ENCODE measurements at regions not wholly inside any gene's neighbourhood (a gene's known extent, or its start where the extent isn't known, plus 50 kb on each side); places are given as distances from the start of the nearest gene placed in this dataset.
"Not testable (repeated sequence)": the region's sequence is repeated elsewhere in the genome, so short reads cannot be mapped to it uniquely, and the experiment has no call there.

DNA sequence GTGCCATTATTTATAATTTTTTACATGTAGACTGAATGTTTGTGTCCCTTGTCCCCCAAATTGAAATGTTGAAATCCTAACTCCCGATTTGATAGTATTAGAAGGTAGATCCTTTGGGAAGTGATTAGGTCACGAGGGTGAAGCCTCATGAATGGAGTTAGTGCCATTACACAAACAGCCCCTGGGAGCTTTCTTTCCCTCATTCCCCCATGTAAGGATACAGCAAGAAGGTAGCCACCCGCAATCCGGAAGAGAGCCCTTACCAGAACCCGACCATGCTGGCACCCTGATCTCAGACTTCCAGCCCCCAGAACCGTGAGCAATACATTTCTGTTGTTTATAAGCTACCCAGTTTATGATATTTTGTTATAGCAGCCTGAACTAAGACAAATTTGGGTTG is 143.2 kb downstream of the NPIPB5 start:
- DNase-seq (ENCODE audit: low read depth in 2 of 2) = no peak

DNA sequence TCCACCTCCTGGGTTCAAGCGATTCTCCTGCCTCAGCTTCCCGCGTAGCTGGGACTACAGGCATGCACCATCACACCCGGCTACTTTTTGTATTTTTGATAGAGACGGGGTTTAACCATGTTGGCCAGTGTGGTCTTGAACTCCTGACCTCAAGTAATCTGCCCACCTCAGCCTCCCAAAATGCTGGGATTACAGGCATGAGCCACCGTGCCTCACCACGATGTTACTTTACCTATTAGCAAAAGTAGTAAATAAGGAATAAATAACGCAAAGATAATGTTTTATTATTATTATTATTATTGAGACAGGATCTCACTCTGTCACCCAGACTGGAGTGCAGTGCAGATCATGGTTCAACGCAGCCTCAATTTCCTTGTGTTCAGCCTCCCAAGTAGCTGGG is 145.9 kb downstream of the NPIPB5 start:
- not testable (repeated sequence) for DNase-seq (ENCODE audit: low read depth in 2 of 2)

DNA sequence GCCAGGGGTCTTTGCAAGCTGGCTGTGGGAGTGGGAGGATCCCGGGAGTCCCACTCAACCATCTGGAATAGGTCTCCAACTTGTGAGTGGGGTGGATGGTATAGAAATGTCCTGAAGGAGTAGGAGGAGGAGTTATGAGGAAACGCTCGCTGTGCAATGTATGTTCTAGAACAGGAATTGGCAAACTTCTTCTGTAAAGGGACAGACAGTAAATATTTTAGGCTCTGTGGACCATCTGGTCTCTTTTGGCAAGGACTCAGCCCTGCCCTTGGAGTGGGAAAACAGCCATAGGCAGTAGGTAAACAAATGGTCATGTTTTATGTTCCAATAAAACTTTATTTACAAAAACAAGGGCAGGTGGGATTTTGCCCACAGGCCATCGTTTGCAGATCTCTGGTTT is 149.2 kb downstream of the NPIPB5 start:
- no peak for DNase-seq (ENCODE audit: low read depth in 2 of 2)

- DNase-seq (ENCODE audit: low read depth in 2 of 2) = no peak
These were observed 149.9 kb downstream of the NPIPB5 start for GRCh38 chr16:22660441-22661160.

DNA sequence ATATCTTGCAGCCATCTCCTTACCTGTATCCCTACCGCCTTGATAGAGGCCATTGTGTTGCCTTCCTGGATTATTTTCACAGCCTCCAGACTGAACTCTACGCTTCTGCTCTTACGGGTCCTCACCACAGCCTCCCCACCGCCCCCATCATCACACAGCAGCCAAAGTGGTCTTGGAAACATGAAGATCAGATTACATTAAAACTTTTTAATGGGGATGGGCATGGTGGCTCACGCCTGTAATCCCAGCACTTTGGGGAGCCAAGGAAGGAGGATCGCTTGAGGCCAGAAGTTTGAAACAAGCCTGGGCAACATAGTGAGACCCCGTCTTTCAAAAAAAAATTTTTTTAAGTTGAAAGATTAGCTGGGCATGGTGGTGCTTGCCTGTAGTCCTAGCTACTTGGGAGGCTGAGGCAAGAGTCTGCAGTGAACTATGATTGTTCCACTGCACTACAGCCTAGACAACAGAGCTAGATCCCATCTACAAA is 150.5 kb downstream of the NPIPB5 start:
- no peak for DNase-seq (ENCODE audit: low read depth in 2 of 2)

DNA sequence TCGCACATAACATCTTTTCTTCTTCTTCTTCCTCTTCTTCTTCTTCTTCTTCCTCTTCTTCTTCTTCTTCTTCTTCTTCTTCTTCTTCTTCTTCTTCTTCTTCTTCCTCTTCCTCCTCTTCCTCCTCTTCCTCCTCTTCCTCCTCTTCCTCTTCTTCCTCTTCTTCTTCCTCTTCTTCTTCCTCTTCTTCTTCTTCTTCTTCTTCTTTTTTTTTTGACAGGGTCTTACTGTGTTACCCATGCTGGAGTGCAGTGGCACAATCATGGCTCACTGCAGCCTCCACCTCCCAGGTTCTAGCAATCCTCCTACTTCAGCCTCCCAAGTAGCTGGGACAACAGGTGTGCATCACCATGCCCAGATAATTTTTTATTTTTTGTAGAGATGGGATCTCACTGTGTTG is 151.0 kb upstream of the HS3ST2 start:
- DNase-seq (ENCODE audit: low read depth in 2 of 2) = not testable (repeated sequence)

DNA sequence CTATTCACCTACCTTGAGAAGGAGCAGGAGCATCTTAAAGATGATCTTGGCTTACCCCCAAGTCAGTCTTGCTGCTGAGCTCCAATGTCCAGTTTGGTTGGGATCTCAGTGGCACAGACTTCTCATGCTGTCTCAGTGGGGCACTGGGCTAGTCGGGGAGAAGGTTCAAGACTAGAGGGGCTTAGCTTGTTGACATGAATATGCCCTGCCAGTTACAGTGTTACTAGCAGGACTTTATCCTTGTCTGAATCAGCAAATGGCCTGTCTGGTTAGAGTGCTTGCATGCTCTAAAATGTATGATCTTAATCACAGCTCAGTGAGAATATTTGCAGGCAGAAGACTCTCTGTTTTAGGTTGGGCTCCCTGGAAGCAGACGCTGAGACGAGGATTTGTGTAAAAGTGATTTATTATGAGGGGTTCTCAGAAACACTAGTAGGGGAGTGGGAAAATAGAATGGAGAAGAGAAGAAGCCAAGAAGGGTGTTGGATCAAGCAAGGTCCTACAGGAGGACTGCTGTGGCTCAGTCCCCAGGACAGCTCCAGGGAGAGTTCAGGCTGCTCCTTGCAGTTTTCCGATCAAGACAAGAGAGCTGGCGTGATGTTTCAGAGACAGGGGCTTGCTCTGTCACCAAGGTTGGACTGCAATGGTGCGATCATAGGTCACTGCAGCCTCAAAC is 150.4 kb upstream of the HS3ST2 start:
- no peak for DNase-seq (ENCODE audit: low read depth in 2 of 2)

DNA sequence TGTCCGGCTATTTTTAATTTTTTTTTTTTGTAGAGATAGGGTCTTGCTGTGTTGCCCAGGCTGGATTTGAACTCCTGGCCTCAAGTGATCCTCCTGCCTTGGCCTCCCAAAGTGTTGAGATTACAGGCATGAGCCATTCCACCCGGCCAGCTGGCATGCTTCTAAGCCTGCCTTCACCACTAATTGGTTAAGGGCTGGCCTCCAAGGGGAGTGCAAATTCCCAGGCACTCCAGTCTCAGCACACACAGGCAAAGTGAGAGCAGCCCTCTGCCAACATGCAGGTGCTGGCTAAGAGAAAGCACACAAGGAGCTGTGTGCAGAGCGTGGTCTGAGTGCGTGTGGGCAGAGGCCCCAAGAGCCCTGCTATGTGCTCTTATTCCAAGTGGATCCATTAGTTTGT is 149.8 kb upstream of the HS3ST2 start:
- DNase-seq (ENCODE audit: low read depth in 2 of 2) = no peak

GRCh38 chr16:22664561-22664997 is 149.4 kb upstream of the HS3ST2 start:
- no peak for DNase-seq (ENCODE audit: low read depth in 2 of 2)

- no peak for DNase-seq (ENCODE audit: low read depth in 2 of 2)
These were observed 148.7 kb upstream of the HS3ST2 start for GRCh38 chr16:22665048-22665797.

DNA sequence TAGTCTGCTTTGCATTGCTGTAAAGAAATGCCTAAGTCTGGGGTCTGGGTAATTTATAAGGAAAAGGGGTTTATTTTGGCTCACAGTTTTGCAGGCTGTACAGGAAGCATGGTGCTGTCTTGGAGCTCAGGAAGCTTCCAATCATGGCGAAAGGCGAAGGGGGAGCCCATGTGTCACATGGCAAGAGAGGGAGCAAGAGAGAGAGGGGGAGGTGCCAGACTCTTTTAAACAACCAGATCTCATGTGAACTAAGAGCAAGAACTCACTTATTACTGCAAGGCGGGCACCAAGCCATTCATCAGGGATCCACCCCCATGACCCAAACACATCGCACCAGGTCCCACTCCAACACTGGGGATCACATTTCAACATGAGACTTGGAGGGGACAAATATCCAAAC is 148.2 kb upstream of the HS3ST2 start:
- no peak for DNase-seq (ENCODE audit: low read depth in 2 of 2)

DNA sequence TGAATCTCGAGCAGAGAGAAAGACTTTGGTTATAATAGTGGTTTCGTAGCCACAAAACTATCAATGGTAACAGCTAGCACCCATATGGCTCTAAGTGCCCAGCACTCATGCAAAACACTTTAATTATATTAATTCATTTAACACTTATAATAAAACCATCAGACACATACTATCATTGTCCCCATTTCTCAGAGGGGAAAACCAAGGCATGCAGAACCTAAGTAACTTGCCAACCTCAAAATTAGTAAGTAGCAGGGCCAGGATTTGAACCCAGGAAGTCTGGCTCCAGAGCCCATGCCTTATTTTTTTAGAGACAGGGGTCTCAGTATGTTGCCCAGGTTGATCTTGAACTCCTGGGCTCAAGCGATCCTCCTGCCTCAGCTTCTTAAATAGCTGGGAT is 145.6 kb upstream of the HS3ST2 start:
- DNase-seq (ENCODE audit: low read depth in 2 of 2) = no peak

- no peak for DNase-seq (ENCODE audit: low read depth in 2 of 2)
These were observed 143.9 kb upstream of the HS3ST2 start for GRCh38 chr16:22670044-22670536.

DNA sequence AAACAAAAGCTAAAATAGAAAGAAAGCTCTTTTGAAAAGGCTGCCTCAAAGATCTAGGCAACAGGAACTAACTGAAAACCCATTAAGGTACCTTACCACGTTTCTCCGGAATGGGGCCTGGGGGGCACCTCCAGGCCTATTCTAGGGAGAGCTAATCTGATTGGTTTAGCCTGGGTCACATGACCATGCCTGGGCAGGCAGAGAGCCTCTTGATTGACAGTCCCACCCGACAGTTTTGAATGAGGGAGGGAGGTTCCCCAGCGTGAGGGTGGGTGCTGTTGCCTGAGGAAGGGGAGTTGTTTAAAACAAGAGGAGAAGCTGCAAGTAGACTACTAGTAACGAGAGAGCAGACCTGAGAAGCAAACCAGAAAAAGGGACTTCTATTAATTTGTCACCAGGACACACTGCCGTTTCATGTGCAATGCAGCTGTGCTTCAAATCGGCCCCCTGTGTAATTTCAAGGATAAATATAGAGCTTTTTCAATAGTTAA is 143.4 kb upstream of the HS3ST2 start:
- no peak for DNase-seq (ENCODE audit: low read depth in 2 of 2)

- DNase-seq (ENCODE audit: low read depth in 2 of 2) = no peak
These were observed 142.5 kb upstream of the HS3ST2 start for GRCh38 chr16:22671301-22672076.

DNA sequence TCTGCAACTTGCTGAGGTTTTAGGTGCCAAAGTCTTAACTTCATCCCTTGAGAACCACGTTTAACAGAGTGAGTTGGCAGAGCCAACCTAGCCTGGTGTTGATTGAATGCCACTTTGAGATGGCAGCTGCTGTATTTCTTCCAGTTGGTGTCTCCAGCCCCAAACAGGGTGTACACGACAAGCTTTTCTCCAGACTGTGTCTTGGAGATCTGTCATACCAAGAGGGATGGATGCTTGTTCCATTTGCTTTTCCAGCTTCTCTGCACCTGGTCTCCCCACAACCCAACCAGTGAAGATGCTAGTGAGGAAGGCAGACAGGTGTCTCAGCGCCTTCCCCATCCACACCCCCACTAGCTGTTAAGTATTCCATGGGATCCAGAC is 141.1 kb upstream of the HS3ST2 start:
- no peak for DNase-seq (ENCODE audit: low read depth in 2 of 2)

- no peak for DNase-seq (ENCODE audit: low read depth in 2 of 2)
These were observed 140.5 kb upstream of the HS3ST2 start for GRCh38 chr16:22673421-22673831.

- no peak for DNase-seq (ENCODE audit: low read depth in 2 of 2)
These were observed 139.2 kb upstream of the HS3ST2 start for GRCh38 chr16:22674832-22675191.

GRCh38 chr16:22675745-22676540 is 138.0 kb upstream of the HS3ST2 start:
- DNase-seq (ENCODE audit: low read depth in 2 of 2) = no peak

DNA sequence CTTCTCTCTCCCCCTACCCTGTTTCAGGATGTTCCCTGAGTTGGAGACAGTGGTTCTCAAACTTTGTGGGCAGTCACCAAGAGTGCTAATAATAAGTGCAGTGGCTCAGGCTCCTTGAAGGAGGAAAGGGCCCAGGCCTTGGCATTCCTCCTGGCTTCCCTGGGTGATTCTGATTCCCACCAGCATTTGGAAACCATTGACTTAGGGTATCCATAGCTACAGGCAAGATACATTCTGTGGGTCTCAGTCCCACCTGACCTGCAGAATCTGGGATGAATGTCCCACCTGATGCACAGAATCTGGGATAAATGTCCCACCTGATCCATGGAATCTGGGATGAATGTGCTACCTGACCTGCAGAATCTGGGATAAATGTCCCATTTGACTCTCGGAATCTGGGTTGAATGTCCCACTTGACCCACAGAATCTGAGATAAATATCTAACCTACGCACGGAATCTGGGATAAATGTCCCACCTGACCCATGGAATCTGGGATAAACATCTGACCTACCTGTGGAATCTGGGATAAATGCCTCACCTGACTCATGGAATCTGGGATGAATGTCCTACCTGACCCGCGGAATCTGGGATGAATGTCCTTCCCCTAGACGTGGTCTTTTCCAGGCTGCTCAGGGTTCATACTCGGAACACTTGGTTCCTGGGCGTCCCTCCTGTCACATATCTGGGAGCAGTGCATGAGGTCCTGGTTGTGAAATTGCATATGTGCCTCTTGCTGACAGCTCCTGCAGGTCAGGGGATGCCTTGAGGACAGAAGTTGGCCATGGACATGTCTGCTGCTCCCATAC is 136.7 kb upstream of the HS3ST2 start:
- DNase-seq (ENCODE audit: low read depth in 2 of 2) = no peak
